SK-N-SH (cell line): ENCODE measurements at regions not wholly inside any gene's neighbourhood (a gene's known extent, or its start where the extent isn't known, plus 50 kb on each side); places are given as distances from the start of the nearest gene placed in this dataset.

ENCODE experiments used
- CHD2 ChIP-seq: fragments of 150-350 bp; IDR thresholded peaks from 2 replicates; pipeline ENCODE4 v1.6.1; 2018; ENCODE audit warnings: low read length; ENCODE audit not compliant: partially characterized antibody
- CTCF ChIP-seq: fragments of 200-600 bp; sonication (generic); IDR thresholded peaks from 2 replicates; pipeline ENCODE4 v1.6.1; 2017; ENCODE audit warnings: antibody characterized with exemption, mild to moderate bottlenecking, moderate library complexity
- MAX ChIP-seq: IDR thresholded peaks from 2 replicates; pipeline ENCODE4 v1.4.0; 2012; ENCODE audit warnings: low read depth
- NRF1 ChIP-seq: IDR thresholded peaks from 2 replicates; pipeline ENCODE4 v1.6.1; 2012; ENCODE audit warnings: low read depth, mild to moderate bottlenecking, low read length
- POLR2AphosphoS5 ChIP-seq: IDR thresholded peaks from 2 replicates; pipeline ENCODE4 v1.6.1; 2012; ENCODE audit warnings: low read depth, low read length
- RAD21 ChIP-seq: IDR thresholded peaks from 2 replicates; pipeline ENCODE4 v1.6.1; 2012; ENCODE audit warnings: mild to moderate bottlenecking, low read length
- SMC3 ChIP-seq: IDR thresholded peaks from 2 replicates; pipeline ENCODE4 v1.6.1; 2012; ENCODE audit warnings: low read depth, low read length, improper control_type of control experiment
- TAF1 ChIP-seq: IDR thresholded peaks from 2 replicates; pipeline ENCODE4 v1.6.1; 2012; ENCODE audit warnings: low read depth, mild to moderate bottlenecking, low read length, moderate library complexity, borderline replicate concordance
- USF1 ChIP-seq: IDR thresholded peaks from 2 replicates; pipeline ENCODE4 v1.4.0; 2012; ENCODE audit warnings: low read depth, borderline replicate concordance

- TF ChIP-seq POLR2AphosphoS5 (no peak), NRF1 (no peak), MAX (no peak), CTCF (no peak), SMC3 (no peak), USF1 (no peak), CHD2 (no peak), RAD21 (no peak), TAF1 (no peak)
These were observed 234.9 kb upstream of the CTSO start for GRCh38 chr4:156188596-156188995.
